DLD1 (cell line): ENCODE measurements at regions not wholly inside any gene's neighbourhood (a gene's known extent, or its start where the extent isn't known, plus 50 kb on each side); places are given as distances from the start of the nearest gene placed in this dataset.

Experiments used
- in situ Hi-C: cut with HindIII; loops from 2 replicates; pipeline ENCODE4 v1.10.0; 2017; ENCODE audit warnings: low sequenced_read_pairs

GRCh38 chr12:127388985-127389384 lies 878.0 kb upstream of the TMEM132C start:
- in situ Hi-C loops: no loop called here

- in situ Hi-C loops: no loop called here
Measured at GRCh38 chr12:127389923-127390322, 877.0 kb upstream of the TMEM132C start.

GRCh38 chr12:127393465-127393864 lies 873.5 kb upstream of the TMEM132C start:
- in situ Hi-C loops: no loop called here

GRCh38 chr12:127393896-127394295 lies 873.1 kb upstream of the TMEM132C start:
- in situ Hi-C loops: no loop called here

GRCh38 chr12:127396734-127397133 lies 870.2 kb upstream of the TMEM132C start:
- in situ Hi-C loops: no loop called here

- in situ Hi-C loops: no loop called here
Measured at GRCh38 chr12:127398016-127398710, 868.8 kb upstream of the TMEM132C start.

- in situ Hi-C loops: no loop called here
Measured at GRCh38 chr12:127399451-127399850, 867.5 kb upstream of the TMEM132C start.

GRCh38 chr12:127400221-127400620 lies 866.7 kb upstream of the TMEM132C start:
- in situ Hi-C loops: no loop called here

- in situ Hi-C loops: no loop called here
Measured at GRCh38 chr12:127401005-127401404, 866.0 kb upstream of the TMEM132C start.

- in situ Hi-C loops: no loop called here
Measured at GRCh38 chr12:127401536-127401935, 865.4 kb upstream of the TMEM132C start.

GRCh38 chr12:127411166-127411915 lies 855.6 kb upstream of the TMEM132C start:
- in situ Hi-C loops: no loop called here

- in situ Hi-C loops: no loop called here
Measured at GRCh38 chr12:127411981-127412380, 855.0 kb upstream of the TMEM132C start.

GRCh38 chr12:127412866-127413265 lies 854.1 kb upstream of the TMEM132C start:
- in situ Hi-C loops: no loop called here

GRCh38 chr12:127414186-127414585 lies 852.8 kb upstream of the TMEM132C start:
- in situ Hi-C loops: no loop called here

- in situ Hi-C loops: no loop called here
Measured at GRCh38 chr12:127414636-127415035, 852.3 kb upstream of the TMEM132C start.

GRCh38 chr12:127416796-127417195 lies 850.2 kb upstream of the TMEM132C start:
- in situ Hi-C loops: no loop called here

GRCh38 chr12:127419111-127419510 lies 847.9 kb upstream of the TMEM132C start:
- in situ Hi-C loops: no loop called here

- in situ Hi-C loops: no loop called here
Measured at GRCh38 chr12:127421614-127422013, 845.4 kb upstream of the TMEM132C start.

- in situ Hi-C loops: no loop called here
Measured at GRCh38 chr12:127422935-127423566, 843.9 kb upstream of the TMEM132C start.

GRCh38 chr12:127425474-127425873 lies 841.5 kb upstream of the TMEM132C start:
- in situ Hi-C loops: no loop called here

GRCh38 chr12:127428420-127428819 lies 838.5 kb upstream of the TMEM132C start:
- in situ Hi-C loops: no loop called here
